ENCODE measurements at regions not wholly inside any gene's neighbourhood (a gene's known extent, or its start where the extent isn't known, plus 50 kb on each side); places are given as distances from the start of the nearest gene placed in this dataset.

DNA sequence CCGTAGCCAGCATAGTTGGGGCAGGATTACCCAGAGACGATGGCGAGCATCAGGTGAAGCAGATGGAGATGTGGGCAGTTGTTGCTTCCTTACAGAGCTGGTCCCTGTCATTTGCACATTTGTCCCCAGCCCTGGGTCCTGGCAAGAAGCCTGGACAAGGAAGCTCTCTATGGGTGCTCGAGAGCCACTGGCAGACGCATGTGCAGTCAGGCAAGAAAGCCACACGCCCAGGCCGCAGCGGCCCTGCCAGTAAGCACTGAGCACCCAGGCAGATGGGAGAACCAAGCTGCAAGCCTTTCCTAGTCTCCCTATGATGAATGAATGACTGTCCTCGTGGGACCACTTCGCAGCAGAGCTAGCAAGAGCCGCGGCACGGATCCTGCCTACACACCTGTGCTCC is 182.8 kb downstream of the FOXO1 start:
- TF ChIP-seq, protein P1, sequence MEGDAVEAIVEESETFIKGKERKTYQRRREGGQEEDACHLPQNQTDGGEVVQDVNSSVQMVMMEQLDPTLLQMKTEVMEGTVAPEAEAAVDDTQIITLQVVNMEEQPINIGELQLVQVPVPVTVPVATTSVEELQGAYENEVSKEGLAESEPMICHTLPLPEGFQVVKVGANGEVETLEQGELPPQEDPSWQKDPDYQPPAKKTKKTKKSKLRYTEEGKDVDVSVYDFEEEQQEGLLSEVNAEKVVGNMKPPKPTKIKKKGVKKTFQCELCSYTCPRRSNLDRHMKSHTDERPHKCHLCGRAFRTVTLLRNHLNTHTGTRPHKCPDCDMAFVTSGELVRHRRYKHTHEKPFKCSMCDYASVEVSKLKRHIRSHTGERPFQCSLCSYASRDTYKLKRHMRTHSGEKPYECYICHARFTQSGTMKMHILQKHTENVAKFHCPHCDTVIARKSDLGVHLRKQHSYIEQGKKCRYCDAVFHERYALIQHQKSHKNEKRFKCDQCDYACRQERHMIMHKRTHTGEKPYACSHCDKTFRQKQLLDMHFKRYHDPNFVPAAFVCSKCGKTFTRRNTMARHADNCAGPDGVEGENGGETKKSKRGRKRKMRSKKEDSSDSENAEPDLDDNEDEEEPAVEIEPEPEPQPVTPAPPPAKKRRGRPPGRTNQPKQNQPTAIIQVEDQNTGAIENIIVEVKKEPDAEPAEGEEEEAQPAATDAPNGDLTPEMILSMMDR (IDR thresholded peaks at IDR 0.05), result no peak
- TF ChIP-seq EZH2phosphoT487 (IDR thresholded peaks at IDR 0.05), result no peak
